NCI-H748 (cell line): ENCODE measurements at regions not wholly inside any gene's neighbourhood (a gene's known extent, or its start where the extent isn't known, plus 50 kb on each side); places are given as distances from the start of the nearest gene placed in this dataset.
"Not testable (repeated sequence)": the region's sequence is repeated elsewhere in the genome, so short reads cannot be mapped to it uniquely, and the experiment has no call there.

Source experiments
- DNase-seq: peaks from one replicate; lab custom pipeline; 2025; ENCODE audit not compliant: unreplicated experiment; lab: John Stamatoyannopoulos, UW

GRCh38 chr17:72464221-72464620 is 343.4 kb downstream of the SOX9 start:
- DNase-seq = not testable (repeated sequence)

DNA sequence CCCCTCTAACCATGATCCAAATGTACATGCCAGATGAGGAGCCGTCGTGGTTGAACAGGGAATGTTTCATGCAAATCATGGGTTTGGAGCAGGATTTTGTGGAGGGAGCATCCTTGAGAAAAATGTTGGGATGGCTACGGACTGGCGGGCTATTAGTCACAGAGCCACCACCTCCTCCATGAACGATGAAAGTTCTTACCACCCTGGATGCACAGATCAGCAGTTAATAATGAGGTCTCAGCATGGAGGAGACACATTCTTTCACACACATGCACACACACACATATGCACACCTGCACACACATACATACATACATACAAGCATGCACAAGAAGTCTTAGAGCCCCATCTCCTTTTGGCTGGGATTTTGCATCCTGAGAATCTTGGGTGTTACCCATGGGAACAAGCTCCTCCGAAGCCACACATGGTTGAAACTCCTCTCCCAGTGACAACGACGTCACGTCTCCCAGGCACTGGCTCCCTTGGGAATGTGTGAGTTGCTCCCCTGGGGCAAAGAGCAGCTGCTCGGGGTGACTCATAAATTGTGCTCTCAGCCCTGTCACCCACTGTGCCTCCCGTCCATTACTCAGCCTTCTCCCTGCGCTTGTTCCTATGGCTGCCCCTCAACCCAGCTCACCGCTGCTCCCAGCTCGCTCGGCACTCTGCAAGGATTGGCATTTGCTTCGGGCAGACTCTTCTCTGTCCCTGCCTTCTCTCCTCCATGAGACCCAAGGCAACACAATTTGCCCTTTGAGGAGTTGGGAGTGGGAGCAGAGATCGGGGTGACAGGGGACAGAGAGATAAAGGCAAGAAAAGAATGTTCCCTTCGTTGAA is 344.6 kb downstream of the SOX9 start:
- no peak for DNase-seq

DNA sequence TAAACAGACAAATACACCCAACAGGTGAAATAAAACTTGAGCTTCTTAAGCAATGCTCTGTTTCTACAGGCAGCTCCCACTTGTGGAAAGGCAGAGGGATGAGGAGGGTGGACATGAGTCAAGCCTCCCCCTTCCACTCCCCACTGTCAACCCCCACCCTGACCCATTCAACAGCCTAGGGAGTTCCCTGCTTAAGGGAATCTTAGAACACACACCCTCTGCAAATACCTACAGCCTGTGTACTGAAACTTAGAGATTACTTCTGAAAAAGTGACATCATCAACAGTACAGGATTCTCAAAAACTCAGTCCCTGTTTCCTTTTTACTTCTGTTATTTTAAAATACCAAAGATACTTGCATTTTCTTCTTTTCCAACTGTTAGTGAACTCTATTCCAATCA is 345.4 kb downstream of the SOX9 start:
- no peak for DNase-seq

DNA sequence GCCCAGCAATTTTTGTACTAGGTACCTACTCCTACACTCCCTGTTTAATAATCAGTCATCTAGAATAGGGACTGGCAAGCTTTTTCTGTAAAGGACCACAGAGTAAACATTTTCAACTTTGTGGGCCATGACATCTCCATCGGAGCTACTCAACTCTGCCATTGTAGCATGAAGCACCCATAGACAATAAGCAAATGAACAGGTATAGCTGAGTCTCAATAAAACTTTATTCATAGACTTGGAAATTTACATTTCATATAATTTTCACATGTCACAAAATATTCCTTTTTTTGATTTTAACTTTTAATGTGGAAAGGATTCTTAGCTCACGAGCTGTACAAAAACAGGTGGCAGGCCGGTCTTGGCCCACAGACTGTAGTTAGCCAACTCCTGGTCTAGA is 345.8 kb downstream of the SOX9 start:
- no peak for DNase-seq

DNA sequence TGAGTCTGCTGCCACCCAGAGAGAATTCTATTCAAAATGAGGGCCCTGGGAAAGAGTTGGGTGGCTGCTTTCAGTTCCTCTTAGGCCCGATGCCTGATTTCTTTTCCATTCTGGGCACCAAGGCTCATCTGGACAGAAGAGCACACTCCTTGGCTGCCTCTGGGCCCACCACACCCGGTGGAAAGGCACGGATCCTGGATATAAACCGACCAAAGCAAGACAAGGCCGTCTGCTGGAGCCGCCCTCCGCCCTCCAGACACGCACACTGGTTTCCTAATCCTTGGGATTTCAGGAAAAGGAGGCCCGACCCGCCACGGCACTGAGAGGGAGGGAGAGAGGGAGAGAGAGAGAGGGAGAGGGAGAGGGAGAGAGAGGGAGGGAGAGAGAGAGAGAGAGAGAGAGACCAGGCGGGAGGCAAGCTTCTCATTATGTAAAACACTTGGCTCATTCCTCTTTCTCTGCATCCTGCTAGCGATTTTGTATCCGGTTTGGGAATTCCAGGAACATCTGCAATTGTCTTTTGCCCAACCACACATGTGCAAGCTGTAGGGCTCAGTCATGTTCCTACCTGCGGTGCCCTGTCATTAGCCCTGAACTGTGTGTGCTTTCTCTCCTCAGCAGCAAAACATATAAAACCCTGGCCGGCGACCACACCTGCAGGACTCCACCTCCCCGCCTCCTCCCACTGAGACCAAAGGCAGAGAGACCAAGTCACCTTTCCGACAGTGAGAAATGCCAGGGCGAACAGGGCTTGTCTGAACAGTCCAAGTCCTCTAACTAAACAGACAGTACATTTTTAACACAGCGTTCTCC is 347.2 kb downstream of the SOX9 start:
- DNase-seq = no peak

DNA sequence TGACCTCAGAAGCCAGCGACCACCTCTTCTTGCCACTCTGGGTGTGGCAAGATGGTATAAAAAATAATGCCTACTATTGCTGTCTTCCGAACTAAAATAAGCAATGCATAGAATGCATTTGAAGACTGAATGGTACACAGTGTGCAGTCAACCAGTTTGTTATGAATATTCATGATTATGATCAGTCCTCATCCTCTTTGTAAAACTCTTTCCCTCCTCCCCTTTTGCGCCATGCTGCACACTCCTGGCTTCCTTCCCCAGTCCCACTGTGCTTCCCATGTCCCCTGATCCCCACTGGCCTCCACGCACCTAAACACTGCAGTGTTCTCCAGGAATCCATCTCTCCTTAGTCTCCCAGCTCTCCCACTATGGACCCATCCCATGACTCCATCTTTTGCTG is 348.0 kb downstream of the SOX9 start:
- no peak for DNase-seq

GRCh38 chr17:72470121-72470705 is 349.4 kb downstream of the SOX9 start:
- DNase-seq = peak; percentile 42

GRCh38 chr17:72470734-72471133 is 349.9 kb downstream of the SOX9 start:
- no peak for DNase-seq

GRCh38 chr17:72471296-72471695 is 350.5 kb downstream of the SOX9 start:
- DNase-seq = no peak

GRCh38 chr17:72472106-72472505 is 351.3 kb downstream of the SOX9 start:
- no peak for DNase-seq

GRCh38 chr17:72472853-72473390 is 352.1 kb downstream of the SOX9 start:
- DNase-seq = not testable (repeated sequence)

GRCh38 chr17:72474243-72474642 is 353.4 kb downstream of the SOX9 start:
- no peak for DNase-seq

DNA sequence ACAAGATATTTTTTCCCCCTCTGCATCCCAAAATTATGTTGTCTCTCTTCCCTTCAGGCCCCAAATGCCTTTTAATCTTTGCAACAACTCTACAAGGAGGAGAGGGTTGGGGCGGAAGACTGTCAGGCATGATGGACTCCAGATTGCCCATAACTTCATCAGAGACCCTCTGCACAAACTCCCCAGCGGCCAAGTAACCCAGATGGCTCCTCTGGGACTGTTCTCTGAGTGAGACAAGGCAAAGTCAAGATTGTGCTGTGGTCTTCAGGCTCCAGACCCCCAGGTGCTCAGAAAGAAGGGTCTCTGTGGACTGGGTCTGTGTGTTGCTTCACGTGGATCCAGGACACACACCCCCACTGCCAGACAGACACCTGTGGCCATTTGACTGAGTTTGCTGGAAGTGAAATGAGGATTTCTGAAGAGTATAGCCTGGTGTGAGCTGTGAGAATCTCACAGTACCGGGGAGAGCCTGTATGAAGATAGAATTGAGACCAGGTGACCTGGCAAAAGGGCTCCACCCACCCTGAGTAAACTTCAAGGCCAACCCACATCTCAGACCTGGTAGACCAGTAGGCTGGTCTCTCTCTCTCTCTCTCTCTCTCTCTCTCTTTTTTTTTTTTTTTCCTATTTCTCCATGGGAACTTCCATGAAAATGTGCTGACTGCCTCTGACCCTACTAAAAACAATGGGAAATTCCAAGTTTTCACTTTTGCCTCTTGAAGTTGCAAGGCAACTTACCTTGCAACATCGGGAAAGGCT is 354.1 kb downstream of the SOX9 start:
- no peak for DNase-seq

DNA sequence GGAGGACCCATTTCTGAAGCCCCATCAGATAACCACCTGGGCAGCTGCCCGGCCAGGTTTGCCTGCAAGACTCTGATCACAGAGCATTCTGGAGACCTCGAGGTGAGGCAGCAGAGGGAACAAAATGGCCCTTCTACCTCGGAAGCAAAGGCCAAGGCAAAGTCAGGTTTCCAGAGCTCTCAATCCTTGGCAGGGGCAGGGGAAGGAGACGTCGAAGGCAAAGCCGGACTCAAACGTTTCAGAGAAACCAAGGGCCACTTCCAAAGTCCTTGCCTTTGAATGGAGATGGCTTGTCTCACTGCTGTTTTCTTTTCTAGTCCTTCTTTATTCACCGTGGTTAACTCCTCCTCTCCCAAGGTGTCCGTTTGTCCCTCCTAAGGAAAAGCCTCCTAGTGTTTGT is 355.3 kb downstream of the SOX9 start:
- no peak for DNase-seq

DNA sequence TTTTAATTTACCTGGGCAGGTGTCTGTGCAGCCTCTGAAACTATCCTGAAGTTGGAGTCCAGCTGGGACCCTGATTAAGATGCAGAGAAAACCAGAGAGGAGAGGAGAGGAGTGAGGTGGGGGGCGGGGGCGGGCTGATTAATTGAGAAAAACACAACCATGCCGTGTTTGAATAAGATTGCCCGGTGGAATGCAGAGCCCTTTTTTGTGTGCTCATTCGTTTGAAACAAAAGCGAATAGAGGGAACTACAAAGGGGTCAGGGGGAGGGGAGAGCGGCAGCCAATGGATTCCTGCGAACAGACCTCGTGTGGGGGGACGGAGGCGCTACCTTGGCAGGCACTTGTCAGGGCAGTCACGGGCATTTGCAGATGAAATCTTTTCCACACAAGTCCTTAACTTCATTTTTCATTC is 355.8 kb downstream of the SOX9 start:
- DNase-seq = no peak

GRCh38 chr17:72477491-72477890 is 356.7 kb downstream of the SOX9 start:
- DNase-seq = peak; percentile 64

DNA sequence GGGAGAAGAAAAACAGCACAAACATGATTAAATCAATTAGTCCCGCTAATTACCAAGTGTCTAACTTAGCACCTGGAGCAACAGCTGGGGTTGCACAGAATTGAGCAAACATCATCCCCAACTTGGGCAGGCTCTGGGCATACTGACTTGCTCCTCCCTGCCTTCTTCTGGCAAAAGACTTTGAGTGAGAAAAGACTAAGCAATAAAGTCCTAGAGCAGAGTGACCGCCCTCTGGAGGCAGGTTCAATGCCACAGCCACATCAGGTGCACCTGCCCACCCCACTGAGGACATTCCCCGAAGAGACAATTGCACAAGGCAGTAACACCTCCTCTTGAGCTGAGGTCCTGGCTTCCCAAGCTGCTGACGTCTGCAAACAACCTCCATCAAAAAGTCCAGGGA is 358.3 kb downstream of the SOX9 start:
- peak; percentile 23 for DNase-seq

- DNase-seq = no peak
These were observed 360.8 kb downstream of the SOX9 start for GRCh38 chr17:72481572-72481971.

DNA sequence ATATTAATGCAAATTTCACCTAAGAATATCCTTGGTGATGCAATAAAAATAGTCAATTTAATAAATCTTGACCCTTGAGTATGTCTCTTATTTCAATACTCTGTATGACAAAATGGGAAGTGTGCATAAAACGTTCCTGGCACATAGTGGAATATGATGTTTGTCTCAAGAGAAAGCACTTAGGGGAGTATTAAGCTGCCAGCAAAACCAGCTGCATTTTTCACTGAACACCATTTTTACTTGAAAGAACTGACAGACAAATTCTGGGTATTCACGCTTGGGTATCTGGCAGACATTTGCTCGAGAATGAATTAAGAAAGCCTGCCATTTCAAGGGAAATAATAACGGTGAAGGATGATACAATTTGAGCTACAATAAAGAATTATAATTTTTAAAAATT is 364.8 kb downstream of the SOX9 start:
- no peak for DNase-seq

DNA sequence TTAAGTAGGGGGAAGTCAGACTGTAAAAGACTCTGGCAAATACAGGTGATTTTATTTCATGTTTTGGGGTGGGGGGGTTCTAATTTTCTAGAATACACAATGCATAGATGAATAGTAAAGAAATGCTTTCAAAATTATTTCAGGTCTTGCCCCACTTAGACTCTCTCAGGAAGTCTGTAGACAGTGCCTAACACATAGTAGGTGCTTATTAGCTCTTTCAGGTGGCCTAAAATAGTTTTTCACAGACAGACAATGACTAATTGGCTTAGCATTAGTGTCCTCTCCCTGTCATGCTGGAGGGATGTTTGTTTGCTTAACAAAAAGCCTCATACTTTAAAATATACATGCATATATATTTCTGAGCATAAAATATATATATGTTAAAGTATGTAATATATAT is 366.0 kb downstream of the SOX9 start:
- no peak for DNase-seq
